ENCODE measurements at regions not wholly inside any gene's neighbourhood (a gene's known extent, or its start where the extent isn't known, plus 50 kb on each side); places are given as distances from the start of the nearest gene placed in this dataset.
A peak's percentile ranks its signal among the peaks of the same experiment; 100 is the strongest.
"Not testable (repeated sequence)": the region's sequence is repeated elsewhere in the genome, so short reads cannot be mapped to it uniquely, and the experiment has no call there.

DNA sequence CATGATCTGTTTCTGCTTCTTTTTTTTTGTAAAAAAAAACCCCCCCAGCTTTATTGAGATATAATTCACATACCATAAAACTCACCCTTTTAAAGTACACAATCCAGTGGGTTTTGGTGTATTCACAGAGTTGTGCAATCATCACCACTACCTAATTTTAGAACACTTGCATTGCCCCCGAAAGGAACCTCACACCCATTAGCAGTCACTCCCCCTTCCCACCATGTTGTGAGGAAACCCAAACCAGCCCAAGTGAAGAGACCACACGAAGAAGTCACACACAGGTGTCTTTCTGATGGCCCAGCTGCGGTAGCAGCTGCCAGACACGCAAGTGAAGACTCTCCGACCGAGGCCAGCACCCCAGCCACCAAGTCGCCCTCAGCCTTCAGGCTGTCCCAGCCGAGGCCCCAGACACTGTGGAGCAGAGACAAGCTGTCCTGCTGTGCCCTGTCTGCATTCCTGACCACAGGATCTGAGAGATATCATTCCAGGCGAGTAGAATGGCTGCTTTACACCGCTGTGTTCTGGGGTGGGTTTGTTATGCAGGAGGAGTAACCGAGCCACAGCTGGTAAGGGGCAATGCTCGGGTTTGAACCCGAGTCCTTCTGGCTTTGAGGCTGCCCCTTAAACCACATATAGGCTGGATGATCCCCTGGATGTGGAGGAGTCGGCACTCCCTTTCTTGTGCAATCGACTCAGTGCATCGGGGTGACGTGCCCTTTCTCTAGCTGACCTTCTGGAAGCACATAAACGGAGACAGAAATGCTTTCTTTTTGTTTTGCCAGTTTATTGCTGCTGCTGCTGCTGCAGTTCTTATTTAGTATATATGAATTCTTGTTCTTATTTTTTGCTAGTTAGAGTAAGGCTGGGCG lies 59.1 kb upstream of the PTPN1 start:
- Histone ChIP-seq H3K4me1 (ENCODE audit: control insufficient read depth, insufficient read depth, low read length, poor library complexity, severe bottlenecking) (no peaks in the 10 kb centered on the region), H3K4me3 (ENCODE audit: low read depth, low read length) (no peak overlapping the region), H3K27ac (ENCODE audit: insufficient read depth, low read length, poor library complexity, severe bottlenecking) (no peak overlapping the region), H3K9me3 (ENCODE audit: control insufficient read depth in 2 of 2, low read length in 2 of 2) (no peaks in the 10 kb centered on the region), H3K27me3 (ENCODE audit: control insufficient read depth, insufficient read depth, low read length) (no peaks in the 10 kb centered on the region), H3K36me3 (ENCODE audit: control insufficient read depth, insufficient read depth, low read length) (no peaks in the 10 kb centered on the region)
- Mint-ChIP-seq H3K27ac (peak overlapping the region in 1 of 3 donors; percentile 18), H3K27me3 (peaks cover 51% of the 10 kb centered on the region), H3K4me1 (peaks cover 0 to 11% (median 3%) of the 10 kb centered on the region in 4 donors), H3K36me3 (no peaks in the 10 kb centered on the region), H3K9me3 (peaks cover 0 to 2% (median 0%) of the 10 kb centered on the region in 7 donors), H3K4me3 (peak overlapping the region in 2 of 4 donors; percentile 17 to 26)
- ATAC-seq (ENCODE audit: low read depth in 2 of 2) (peak in 1 of 2 donors; percentile 22), DNase-seq (no peak)

DNA sequence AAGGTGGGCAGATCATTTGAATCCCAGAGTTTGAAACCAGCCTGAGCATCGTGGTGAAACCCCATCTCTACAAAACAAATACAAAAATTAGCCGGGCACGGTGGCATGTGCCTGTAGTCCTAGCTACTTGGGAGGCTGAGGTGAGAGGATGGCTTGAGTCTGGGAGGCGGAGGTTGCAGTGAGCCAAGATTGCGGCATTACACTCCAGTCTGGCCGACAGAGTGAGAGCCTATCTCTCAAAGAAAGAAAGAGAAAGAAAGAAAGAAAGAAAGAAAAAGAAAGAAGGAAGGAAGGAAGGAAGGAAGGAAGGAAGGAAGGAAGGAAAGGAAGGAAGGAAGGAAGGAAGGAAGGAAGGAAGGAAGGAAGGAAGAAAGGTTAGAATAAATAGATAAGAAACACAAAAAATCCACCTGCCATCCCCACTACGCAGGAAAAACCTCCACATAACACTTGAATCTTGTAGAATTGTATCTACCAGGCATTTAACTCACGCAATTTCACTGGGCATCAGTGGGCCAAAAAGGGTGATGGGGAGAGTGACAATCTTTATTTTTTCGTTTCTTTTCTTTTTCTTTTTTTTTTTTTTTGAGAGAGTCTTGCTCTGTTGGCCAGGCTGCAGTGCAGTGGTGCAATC lies 58.3 kb upstream of the PTPN1 start:
- DNase-seq; H3K9me3 Mint-ChIP-seq; H3K36me3 ChIP-seq (ENCODE audit: control insufficient read depth, insufficient read depth, low read length); ATAC-seq (ENCODE audit: low read depth in 2 of 2); H3K36me3 Mint-ChIP-seq; H3K27ac ChIP-seq (ENCODE audit: insufficient read depth, low read length, poor library complexity, severe bottlenecking); H3K4me1 ChIP-seq (ENCODE audit: control insufficient read depth, insufficient read depth, low read length, poor library complexity, severe bottlenecking); H3K27ac Mint-ChIP-seq; H3K9me3 ChIP-seq (ENCODE audit: control insufficient read depth in 2 of 2, low read length in 2 of 2); H3K27me3 ChIP-seq (ENCODE audit: control insufficient read depth, insufficient read depth, low read length); H3K4me3 ChIP-seq (ENCODE audit: low read depth, low read length): not testable (repeated sequence)
- peaks cover 46% of the 10 kb centered on the region for H3K27me3 Mint-ChIP-seq
- peaks cover 0 to 11% (median 3%) of the 10 kb centered on the region in 4 donors for H3K4me1 Mint-ChIP-seq
- H3K4me3 Mint-ChIP-seq: peak overlapping the region in 1 of 4 donors; percentile 26

DNA sequence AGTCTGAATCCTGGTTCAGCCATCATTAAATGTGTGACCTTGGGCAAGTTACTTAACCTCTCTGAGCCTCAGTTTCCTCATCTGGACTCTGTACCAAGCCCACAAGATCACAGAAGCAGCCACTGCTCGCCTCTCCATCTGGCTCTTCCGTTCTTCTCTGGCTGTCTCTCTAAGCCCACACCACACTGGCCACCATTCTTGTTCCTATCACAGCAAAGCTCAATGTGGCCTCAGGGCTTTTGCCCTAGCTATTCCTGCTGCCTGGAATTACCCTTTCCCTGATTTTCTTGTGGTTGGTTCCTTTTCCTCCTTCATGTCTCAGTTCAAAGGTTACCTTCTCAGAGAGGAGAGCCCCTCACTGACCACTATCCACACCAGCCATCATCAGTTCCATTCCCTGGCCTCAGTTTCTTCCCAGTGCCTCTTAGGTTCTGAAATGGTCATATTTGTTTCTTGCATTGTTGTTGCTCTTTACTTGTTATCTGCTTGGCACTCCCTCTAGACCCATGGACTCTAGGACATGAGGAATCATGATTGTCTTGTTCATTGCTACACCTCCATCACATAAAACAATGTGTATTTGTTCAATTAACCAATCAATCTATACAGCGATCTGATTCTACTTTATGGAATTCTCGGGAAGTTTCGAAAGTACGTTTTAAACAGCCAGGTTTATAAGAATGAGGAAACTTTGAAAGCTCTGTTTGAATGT lies 56.5 kb upstream of the PTPN1 start:
- no peaks in the 10 kb centered on the region for H3K4me1 ChIP-seq (ENCODE audit: control insufficient read depth, insufficient read depth, low read length, poor library complexity, severe bottlenecking)
- no peak overlapping the region for H3K4me3 ChIP-seq (ENCODE audit: low read depth, low read length)
- no peaks in the 10 kb centered on the region for H3K27me3 ChIP-seq (ENCODE audit: control insufficient read depth, insufficient read depth, low read length)
- no peak for DNase-seq
- H3K36me3 Mint-ChIP-seq: no peaks in the 10 kb centered on the region
- peaks cover 0 to 2% (median 0%) of the 10 kb centered on the region in 7 donors for H3K9me3 Mint-ChIP-seq
- no peaks in the 10 kb centered on the region for H3K36me3 ChIP-seq (ENCODE audit: control insufficient read depth, insufficient read depth, low read length)
- no peak for ATAC-seq (ENCODE audit: low read depth in 2 of 2)
- H3K27ac Mint-ChIP-seq: no peak overlapping the region
- H3K27ac ChIP-seq (ENCODE audit: insufficient read depth, low read length, poor library complexity, severe bottlenecking): no peak overlapping the region
- peaks cover 44% of the 10 kb centered on the region for H3K27me3 Mint-ChIP-seq
- H3K4me1 Mint-ChIP-seq: peaks cover 0 to 11% (median 3%) of the 10 kb centered on the region in 4 donors
- no peaks in the 10 kb centered on the region for H3K9me3 ChIP-seq (ENCODE audit: control insufficient read depth in 2 of 2, low read length in 2 of 2)
- no peak overlapping the region for H3K4me3 Mint-ChIP-seq

DNA sequence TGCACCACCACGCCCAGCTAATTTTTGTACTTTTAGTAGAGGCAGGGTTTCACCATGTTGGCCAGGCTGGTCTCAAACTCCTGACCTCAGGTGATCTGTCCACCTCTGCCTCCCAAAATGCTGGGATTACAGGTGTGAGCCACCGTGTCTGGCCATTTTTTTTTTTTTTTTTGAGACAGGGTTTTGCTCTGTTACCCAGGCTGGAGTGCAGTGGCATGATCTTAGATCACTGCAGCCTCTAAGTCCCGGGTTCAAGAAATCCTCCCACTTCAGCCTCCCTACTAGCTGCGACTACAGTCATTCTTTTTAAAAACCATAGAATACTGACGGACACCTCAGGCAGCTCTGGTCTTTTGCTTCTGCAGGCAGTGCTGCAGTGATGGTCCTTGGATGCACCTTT lies 54.9 kb upstream of the PTPN1 start:
- not testable (repeated sequence) for H3K27ac Mint-ChIP-seq; DNase-seq; H3K4me1 ChIP-seq (ENCODE audit: control insufficient read depth, insufficient read depth, low read length, poor library complexity, severe bottlenecking); H3K4me3 ChIP-seq (ENCODE audit: low read depth, low read length); H3K4me3 Mint-ChIP-seq; H3K9me3 ChIP-seq (ENCODE audit: control insufficient read depth in 2 of 2, low read length in 2 of 2); H3K36me3 Mint-ChIP-seq; ATAC-seq (ENCODE audit: low read depth in 2 of 2); H3K27me3 ChIP-seq (ENCODE audit: control insufficient read depth, insufficient read depth, low read length); H3K27ac ChIP-seq (ENCODE audit: insufficient read depth, low read length, poor library complexity, severe bottlenecking); H3K36me3 ChIP-seq (ENCODE audit: control insufficient read depth, insufficient read depth, low read length); H3K9me3 Mint-ChIP-seq
- peaks cover 0 to 11% (median 3%) of the 10 kb centered on the region in 4 donors for H3K4me1 Mint-ChIP-seq
- peaks cover 47% of the 10 kb centered on the region for H3K27me3 Mint-ChIP-seq

DNA sequence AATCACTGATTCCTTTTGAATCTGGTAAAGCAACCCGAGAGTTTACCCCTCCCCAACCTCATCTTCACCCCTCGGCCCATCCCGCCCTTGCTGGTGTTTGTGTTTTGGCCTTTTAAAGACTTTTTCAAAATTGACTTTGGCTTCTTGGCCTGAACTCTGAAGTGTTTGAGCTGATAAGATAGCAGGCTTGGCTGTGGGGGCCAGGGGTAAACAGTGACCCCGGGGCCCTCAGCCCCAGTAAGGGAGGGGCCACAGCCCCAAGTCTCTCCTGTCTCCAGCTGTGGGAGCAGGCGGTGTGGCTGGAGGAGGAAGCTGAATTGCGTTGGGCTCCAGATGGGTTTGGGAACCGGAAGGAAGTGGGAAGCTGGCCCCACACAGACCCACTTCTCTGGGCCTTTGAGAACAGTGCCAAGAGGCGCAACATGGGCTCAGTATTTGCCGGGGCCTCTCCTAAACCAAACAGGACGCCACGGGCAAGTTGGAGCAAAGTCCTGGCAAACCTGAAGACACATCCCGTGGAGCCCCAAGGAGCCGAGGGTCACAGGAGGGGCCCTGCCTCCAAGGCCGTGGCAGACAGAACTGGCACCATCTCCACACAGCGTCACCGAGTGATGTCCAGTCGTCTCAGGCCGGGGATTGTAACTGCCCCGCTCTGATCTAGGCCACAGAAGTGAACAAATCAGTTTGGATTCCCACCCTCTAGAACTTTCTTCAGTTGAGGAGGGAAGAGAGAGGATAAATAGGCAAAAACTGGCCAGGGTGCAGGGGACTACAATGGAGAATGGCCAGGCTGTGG lies 54.3 kb upstream of the PTPN1 start:
- DNase-seq: no peak
- Mint-ChIP-seq H3K9me3 (peaks cover 0 to 2% (median 0%) of the 10 kb centered on the region in 7 donors), H3K36me3 (no peaks in the 10 kb centered on the region), H3K4me1 (peaks cover 0 to 12% (median 4%) of the 10 kb centered on the region in 4 donors), H3K4me3 (no peak overlapping the region), H3K27ac (peak overlapping the region in 1 of 3 donors; percentile 12), H3K27me3 (peaks cover 42% of the 10 kb centered on the region)
- Histone ChIP-seq H3K9me3 (ENCODE audit: control insufficient read depth in 2 of 2, low read length in 2 of 2) (no peaks in the 10 kb centered on the region), H3K27ac (ENCODE audit: insufficient read depth, low read length, poor library complexity, severe bottlenecking) (no peak overlapping the region), H3K27me3 (ENCODE audit: control insufficient read depth, insufficient read depth, low read length) (no peaks in the 10 kb centered on the region), H3K4me1 (ENCODE audit: control insufficient read depth, insufficient read depth, low read length, poor library complexity, severe bottlenecking) (no peaks in the 10 kb centered on the region), H3K36me3 (ENCODE audit: control insufficient read depth, insufficient read depth, low read length) (no peaks in the 10 kb centered on the region), H3K4me3 (ENCODE audit: low read depth, low read length) (no peak overlapping the region)
- no peak for ATAC-seq (ENCODE audit: low read depth in 2 of 2)

DNA sequence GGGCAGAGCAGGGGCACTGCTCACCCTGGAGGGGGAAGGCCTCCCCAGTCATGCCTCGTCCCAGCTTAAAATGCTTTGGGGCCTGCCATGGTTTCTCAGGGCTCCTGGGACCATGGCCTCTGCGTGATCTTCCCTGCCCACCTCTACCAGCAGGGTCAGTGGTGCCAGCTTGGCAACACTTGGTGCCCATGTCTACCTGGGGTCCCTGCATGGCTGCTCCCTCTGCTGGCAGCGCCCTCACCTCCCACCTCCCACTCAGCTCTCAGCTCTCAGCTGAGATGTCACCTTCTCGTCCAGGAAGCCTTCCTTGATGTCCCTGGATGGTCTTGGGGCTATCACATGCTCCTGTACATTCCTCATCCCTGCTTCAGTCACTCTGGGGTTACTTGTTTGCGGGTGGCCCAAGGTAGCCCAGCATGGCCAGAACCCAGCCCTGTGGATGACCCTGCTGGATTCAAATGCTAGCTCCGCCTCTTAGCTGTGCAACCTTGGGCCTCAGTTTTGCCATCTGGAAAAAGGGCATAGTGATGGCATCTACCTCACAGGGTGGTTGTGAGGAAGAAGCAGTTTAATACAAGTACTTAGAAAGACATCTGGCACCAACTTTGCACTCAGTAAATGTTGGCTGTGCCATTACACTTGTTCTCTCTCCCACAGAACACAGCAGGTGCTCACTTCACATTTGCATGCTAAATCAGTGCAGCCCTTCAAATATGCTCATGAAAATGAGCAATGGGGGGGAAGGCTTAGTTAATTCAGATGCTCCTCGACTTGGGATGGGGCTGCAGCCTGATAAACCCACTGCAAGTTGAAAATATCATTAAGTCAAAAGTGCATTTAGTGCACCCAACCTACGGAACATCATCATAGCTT lies 53.5 kb upstream of the PTPN1 start:
- H3K9me3 Mint-ChIP-seq: peaks cover 0 to 2% (median 0%) of the 10 kb centered on the region in 7 donors
- H3K27me3 ChIP-seq (ENCODE audit: control insufficient read depth, insufficient read depth, low read length): no peaks in the 10 kb centered on the region
- no peak for DNase-seq
- H3K27ac Mint-ChIP-seq: no peak overlapping the region
- H3K4me1 ChIP-seq (ENCODE audit: control insufficient read depth, insufficient read depth, low read length, poor library complexity, severe bottlenecking): no peaks in the 10 kb centered on the region
- no peak overlapping the region for H3K4me3 ChIP-seq (ENCODE audit: low read depth, low read length)
- no peaks in the 10 kb centered on the region for H3K9me3 ChIP-seq (ENCODE audit: control insufficient read depth in 2 of 2, low read length in 2 of 2)
- no peak overlapping the region for H3K4me3 Mint-ChIP-seq
- H3K27me3 Mint-ChIP-seq: peaks cover 39% of the 10 kb centered on the region
- peaks cover 0 to 4% (median 1%) of the 10 kb centered on the region in 4 donors for H3K4me1 Mint-ChIP-seq
- no peak overlapping the region for H3K27ac ChIP-seq (ENCODE audit: insufficient read depth, low read length, poor library complexity, severe bottlenecking)
- no peaks in the 10 kb centered on the region for H3K36me3 Mint-ChIP-seq
- no peak for ATAC-seq (ENCODE audit: low read depth in 2 of 2)
- no peaks in the 10 kb centered on the region for H3K36me3 ChIP-seq (ENCODE audit: control insufficient read depth, insufficient read depth, low read length)

Measured in CD4-positive, CD25-positive, alpha-beta regulatory T cell (primary cell).